ENCODE measurements at regions not wholly inside any gene's neighbourhood (a gene's known extent, or its start where the extent isn't known, plus 50 kb on each side); places are given as distances from the start of the nearest gene placed in this dataset.
"Not testable (repeated sequence)": the region's sequence is repeated elsewhere in the genome, so short reads cannot be mapped to it uniquely, and the experiment has no call there.

DNA sequence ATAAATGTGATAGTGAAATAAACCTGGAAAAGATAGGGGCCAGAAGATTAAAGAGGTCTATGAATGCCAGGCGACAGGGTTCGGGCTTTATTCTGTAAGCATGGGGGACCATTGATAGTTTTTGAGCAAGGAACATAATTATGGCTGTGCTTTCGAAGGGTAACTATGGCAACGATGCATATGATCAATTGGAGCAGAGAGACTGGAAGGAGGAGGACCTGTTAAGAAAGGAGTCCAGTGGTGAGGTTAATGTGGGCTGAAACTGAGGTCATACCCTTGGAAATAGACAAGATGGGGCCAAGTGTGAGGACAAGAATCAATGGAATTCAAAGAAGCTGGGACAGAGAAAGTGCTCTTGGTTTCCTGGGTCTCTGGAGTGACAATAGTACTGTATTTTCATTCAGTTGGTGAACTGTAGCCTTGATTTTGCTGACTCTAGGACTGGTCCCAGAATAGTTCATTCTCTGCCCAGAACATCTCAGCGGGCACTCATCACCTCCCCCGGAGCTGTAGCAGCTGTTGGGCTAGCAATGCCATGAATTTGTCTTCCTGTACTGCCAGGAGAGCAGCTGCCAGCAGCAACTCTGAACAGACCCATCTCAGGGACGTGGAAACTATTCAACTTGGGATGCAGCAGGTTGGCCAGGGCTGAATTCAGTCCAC, 108.4 kb downstream of the SRGAP2 start:
- not testable (repeated sequence) for DNase-seq (ENCODE audit: low read depth in 2 of 2)

DNA sequence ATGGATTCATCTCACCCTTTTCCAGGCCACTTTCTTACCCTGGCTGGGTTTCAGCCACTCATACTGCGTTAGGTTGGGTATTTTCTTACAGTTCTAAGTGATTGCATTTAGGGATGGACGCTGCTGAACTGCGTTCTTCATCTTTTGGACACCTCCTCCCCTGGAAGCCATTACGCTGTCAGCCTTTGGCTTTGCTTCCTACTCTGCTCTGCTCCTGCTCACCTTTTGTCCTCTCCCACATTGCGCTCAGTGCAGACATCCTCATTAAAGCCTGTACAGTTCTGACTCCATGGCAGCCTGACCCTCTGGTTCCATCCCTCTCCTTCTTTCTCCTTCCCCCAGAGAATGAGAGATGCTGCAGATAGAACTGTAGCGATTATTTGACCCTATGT, 108.9 kb downstream of the SRGAP2 start:
- DNase-seq (ENCODE audit: low read depth in 2 of 2) = not testable (repeated sequence)

DNA sequence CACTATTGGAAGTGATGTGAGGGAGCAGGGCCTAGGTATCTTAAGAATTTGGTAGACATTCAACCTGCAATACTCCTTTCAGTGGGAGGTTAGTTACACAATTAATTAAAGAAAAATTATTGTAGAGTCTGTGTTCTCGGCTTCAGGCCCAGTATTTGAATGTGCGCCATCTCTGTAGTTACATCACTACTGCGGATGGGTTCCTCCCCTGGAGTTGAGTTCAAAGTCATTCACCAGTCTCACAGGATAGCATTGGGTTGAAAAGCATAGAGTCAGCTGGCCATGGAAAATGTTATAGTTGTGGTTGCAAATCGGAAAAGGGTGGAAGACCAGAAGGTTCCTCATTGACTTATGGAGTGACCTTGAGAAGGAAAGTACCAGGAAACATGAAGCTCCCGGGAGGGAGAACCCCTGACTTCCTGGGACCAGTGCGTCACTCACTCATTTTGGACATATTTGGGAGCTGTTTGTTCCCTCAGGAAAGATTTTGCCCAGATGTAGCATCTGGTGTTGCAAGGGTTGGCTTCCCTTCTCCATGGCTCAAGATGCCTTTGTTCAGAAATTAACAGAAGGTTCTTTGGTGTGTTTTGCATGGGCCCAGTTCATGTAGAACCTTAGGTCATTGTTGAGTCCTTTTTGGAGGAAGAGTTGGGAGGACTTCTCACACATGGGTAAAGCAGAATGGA, 111.8 kb downstream of the SRGAP2 start:
- not testable (repeated sequence) for DNase-seq (ENCODE audit: low read depth in 2 of 2)

DNA sequence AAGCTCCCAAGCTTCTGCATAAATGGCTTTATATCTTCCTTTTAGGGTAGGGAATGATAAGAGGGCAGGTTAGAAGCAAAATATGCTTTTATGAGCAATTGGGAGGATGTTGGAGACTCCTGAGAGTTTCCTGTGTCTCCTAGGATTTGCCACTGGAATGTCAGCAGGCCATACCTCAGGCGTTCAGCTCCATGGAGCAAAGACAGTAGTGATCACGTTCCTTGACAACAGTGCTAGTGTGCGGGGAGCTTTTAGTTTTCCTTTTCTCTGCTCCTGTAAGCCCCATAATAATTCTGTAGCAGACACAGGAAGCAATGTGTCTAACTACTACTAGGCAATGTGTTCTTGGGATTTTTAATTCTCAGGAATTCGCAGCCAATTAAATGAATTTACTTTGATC, 113.6 kb downstream of the SRGAP2 start:
- DNase-seq (ENCODE audit: low read depth in 2 of 2) = not testable (repeated sequence)

DNA sequence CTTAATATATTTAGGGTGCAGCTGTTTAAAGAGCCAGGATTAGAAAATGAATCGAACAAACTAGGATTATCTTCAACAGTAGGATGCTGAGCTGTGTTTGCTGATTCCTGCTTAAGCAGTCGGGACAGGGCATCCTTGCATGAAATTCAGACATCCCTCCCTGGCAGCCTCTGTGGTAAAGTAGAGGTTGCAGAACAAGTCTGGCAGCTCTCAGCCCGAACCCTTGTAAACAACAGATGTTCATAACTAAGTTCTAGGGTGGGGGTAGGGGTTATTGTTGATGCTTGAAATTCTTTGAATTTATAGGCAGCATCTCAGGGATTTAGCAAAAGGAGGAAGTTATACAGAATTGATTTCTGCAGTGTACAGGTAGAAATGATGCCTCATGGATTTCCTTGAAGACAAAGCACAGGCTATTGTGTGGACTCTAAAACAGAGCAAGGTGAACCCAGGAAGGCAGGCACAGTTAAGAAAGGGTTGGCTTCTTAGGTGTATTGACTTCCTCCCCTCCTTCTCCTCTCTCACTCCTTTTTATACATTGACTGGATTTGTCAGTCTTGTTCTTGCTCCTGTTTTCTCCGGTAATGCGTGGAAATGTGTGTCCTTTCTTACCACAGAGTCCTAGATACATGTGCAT, 114.7 kb downstream of the SRGAP2 start:
- DNase-seq (ENCODE audit: low read depth in 2 of 2) = not testable (repeated sequence)

DNA sequence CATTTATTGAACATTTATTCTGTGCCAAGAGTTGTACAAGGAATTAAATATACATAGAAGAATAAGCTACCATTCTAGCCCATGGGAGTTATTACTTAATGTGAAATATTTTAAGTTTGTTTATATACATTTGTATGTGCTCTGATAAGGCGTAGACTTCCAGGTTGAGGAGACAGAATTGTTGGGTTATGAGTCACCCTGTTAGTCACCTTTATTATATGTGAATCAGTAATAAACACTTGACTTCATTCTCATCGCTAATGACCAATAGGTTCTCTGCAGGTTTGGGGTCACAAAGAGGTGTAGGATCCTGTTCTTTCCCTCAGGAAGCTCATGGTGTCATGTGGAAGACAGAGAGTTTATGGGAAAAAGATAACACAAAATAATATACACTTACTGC, 116.9 kb downstream of the SRGAP2 start:
- DNase-seq (ENCODE audit: low read depth in 2 of 2) = not testable (repeated sequence)

DNA sequence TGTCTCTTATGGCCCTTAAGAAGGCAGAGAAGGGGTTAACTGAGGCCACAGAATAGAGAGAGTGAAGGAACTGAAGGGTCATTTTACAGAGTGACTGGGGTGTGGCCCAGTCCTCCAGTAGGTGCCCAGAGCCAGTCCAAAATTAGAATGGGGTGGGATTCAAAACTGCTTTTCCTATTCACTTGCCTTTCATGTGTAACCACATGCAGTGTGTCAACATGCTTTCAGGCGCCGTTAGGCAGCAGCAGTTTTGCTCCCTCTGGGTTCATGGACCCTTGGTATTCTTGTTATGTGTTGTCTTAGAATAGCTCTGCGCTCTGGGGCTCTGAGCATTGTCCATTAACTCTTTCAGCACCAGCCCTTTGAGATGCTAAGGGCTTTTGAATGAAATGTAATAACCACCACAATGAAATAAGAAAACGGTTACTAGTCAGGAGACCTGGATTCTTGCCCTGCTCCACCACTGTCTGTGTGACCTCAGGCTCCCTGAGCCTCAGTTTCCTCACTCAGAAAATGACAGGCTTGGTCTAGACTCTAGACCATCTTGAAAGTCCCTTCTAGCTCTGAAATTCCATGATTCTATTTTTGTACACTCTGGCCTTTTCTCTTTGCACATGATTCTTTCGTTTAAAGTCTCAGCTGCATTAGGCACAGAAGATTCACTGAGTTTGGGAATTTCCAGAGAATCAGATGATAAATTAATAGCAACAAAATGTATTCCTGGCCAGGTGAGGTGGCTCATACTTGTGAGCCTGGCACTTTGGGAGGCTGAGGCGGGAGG, 123.0 kb downstream of the SRGAP2 start:
- DNase-seq (ENCODE audit: low read depth in 2 of 2) = not testable (repeated sequence)

DNA sequence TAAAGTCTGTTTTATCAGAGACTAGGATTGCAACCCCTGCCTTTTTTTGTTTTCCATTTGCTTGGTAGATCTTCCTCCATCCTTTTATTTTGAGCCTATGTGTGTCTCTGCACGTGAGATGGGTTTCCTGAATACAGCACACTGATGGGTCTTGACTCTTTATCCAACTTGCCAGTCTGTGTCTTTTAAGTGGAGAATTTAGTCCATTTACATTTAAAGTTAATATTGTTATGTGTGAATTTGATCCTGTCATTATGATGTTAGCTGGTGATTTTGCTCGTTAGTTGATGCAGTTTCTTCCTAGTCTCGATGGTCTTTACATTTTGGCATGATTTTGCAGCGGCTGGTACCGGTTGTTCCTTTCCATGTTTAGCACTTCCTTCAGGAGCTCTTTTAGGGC, 128.3 kb downstream of the SRGAP2 start:
- not testable (repeated sequence) for DNase-seq (ENCODE audit: low read depth in 2 of 2)

DNA sequence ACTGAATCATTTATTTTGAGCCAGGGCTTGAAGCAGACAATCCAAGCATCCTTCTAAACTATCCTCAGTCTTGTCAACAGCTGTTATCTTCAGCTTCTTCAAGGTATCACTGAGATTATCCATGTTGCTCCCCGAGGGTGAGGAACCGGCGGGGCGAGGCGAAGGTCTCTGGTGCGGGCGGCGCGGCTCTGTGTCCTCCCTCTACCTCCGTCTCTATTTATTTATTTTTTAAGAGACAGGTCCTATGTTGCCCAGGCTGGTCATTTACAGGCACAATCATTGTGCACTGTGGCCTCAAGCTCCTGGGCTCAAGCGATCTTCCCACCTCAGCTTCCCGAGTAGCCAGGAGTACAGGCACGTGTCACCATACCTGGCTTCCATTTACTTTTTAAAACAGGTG, 130.0 kb downstream of the SRGAP2 start:
- DNase-seq (ENCODE audit: low read depth in 2 of 2) = not testable (repeated sequence)

DNA sequence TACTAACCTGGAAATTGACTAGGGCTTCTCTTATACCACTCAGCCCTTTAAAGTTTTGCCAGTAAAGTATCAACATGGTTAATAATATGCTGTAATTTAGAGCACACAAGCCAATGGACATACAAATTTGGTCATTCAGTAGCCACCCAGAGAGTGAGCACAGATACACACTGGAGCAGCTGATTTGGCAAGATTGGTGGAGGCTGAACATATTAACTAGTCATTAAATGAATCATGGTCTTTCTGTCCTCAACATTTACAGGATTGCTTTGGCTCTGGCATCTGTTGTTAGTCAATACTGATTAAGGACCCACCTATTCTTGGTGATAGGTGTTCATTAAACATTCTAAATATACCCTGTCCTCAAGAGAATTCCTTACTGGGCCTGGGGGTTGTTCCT, 130.6 kb downstream of the SRGAP2 start:
- not testable (repeated sequence) for DNase-seq (ENCODE audit: low read depth in 2 of 2)

DNA sequence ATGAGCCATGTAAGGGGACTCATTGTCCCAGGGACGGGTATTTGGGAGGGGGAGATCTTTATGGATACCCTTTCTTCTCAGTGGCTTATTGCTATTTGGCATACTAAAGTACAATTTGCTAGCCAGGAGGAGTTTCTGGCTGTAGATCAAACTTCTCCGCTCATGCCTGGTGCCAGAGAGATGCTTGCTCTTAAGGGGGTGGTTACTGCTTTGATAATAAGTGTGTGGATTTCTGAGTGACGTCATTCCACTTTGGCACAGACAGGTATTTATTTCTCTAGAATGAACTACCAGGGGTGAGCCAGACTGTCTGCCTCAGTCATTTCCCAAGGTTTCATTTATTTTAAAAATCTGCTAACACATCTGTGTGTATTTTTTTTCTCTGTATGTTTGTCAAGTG, 131.1 kb downstream of the SRGAP2 start:
- not testable (repeated sequence) for DNase-seq (ENCODE audit: low read depth in 2 of 2)

DNA sequence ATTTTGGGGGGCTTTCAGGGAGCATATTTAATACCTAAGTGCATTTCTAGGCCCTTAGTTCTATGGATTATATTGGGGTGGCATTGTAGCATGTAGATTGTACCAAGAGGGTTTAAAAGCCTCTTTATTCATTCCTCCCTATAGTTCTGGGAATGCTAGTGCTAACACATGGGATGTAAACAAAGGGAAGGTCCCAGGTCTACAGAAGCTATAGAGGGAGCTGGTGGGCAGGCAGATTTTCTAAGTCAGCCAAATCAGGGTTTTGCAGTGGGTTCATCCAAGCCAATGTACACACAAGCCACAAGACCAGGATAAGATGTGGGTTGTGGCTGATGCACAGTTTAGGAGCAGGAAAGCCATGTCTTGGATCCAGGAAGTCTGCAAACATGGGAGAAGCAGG, 131.8 kb downstream of the SRGAP2 start:
- DNase-seq (ENCODE audit: low read depth in 2 of 2) = not testable (repeated sequence)

DNA sequence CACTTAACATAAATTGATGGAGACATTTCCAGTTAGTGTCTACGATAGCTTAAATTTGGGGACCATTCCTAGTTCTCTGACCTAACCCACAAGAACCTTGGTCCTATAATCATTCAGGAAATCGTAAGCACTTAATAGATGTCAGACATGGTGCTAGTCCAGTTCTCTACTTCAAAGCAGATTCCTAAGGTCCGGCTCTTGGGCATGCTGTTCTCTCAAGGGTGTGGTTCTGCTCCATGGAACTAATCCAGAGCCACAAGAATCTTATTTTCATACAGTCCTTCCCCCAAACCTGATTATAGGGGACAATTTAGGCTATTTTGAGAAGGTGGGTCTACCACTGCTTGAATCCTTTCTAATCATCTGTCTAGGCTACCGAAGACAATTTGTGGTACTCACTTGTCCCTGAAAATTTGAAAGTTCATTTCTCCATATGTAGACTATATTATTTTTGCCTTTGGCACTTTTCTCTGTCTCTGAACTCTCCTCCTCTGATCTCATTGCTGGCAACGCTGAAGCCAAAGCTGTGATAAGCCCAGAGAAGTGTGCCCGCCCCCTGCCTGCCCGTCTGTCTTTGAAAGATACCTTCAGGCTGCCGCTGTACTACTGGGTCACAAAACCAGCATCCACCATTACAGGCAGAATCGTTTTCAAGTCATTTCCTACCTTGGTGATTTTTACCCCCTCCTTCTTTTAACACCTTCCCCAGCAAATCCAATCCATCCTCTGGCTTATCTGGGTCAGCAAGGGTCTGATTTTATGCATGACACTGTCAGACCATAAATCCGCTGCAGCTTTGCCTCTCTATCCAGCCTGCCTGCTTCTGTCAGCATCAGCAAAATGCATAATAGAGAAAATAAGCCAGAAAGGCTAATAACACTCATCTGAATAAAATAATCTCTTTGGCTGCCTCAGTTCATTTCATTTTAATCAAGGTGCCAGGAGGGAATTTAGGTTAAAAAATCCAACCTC, 132.8 kb downstream of the SRGAP2 start:
- not testable (repeated sequence) for DNase-seq (ENCODE audit: low read depth in 2 of 2)

DNA sequence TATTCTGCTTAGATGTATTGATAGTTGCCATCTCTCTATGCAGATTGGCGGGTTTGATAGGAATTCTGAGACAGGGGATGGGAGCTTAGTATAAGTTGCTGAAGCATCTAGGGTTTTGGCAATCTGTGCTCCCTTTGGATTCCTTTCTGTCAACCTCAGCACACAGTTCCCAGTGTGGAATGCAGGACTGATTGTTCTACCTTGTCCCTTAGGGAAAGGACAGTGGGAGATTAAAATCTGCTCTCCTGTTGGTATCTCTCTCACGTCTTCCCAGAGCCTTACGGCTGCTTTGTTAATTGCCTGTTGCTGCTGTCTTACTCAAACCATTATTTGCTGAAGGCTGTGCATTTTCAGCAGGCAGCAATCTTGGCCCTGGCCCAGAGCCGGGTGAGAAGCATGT, 133.3 kb upstream of the IKBKE start:
- not testable (repeated sequence) for DNase-seq (ENCODE audit: low read depth in 2 of 2)

DNA sequence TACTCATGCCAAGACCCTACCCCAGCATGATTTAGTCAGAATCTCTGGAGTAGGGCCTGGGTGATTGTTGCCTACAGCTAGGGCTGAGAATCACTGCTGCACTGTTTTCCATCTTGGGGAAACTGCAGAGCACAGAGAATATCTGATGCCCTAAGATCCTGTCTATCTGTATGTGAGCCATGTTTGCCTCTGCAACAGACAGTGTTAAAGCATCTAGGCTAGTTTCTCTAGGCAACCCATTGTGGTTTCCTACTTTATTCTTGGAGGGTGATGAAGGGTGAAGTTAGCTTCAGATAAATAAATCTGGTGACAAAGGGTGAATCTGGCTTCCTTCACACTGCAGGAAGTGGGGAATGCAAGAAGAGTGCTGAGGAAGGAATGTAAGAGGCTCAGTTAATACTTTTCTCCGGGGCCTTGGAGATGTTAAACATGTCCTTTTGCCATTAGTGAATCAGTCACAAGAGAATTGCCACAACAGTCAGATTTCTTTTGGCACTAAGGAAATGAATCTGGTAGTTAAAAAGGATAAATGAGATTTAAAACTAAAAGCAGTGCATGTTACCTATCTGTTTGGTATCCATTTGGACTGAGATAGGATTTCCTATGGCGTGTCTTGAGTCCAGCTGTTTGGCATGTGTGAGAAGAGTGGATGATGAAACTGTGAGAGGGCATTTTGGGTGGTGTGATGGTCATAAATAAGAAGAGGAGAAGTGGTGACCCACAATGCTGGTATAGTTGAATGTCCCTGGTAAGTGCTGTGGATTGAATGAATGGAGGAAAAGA, 119.6 kb upstream of the IKBKE start:
- DNase-seq (ENCODE audit: low read depth in 2 of 2) = not testable (repeated sequence)

DNA sequence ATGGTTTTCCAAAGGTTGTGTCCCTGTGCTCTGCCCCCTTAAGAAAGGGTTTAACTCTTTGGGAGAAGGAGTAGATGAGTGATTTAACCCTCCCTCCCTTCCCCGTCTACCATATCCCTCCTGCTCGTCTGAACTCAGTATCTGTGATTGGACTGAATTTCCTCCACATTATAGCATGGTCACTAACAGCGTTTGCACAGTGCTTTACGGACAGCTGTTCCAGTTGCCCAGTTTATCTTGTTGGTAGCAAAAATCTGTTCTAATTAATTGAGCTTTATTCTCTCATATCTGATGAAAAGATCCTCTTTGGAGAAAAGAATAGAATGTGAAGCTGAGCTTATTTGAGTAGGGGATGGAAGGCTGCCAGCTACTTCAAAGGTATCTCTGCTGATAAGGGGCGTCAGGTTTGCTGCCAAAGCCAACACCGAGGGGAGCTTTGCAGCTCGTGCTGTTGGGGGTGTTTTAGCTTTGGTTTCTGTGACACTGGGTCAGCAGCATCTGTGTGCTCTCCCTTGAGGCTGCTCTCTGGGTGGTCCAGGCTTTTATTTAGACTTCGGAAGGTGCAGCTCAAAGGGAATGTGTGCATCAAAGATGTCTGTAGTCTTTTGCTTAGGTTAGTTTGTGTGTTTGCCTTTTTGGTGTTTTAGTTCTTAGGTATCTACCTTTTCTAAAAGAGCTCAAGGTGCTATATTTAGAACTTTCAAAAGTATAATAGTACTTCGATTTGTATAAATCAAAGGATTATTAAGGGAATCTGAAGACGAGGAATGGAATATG, 118.8 kb upstream of the IKBKE start:
- not testable (repeated sequence) for DNase-seq (ENCODE audit: low read depth in 2 of 2)

DNA sequence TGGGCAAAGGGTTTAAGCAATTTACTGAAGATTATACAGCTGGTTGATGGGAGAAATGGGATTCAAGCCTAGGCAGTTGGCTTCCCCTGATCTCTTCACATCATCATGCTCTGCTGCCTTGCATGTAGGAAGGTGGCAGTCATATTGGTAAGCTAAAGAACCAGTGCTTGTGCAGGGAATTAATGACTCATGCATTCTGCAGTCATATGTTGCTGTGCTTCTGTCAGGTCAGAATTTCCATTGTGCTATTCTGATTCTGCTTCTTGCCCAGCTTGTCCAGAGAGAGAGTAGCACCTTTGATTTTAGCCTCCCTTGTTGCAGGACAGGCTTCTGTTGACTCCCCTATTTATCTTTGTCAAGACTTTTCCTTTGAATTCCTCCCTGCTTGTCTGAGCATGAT, 114.0 kb upstream of the IKBKE start:
- not testable (repeated sequence) for DNase-seq (ENCODE audit: low read depth in 2 of 2)

DNA sequence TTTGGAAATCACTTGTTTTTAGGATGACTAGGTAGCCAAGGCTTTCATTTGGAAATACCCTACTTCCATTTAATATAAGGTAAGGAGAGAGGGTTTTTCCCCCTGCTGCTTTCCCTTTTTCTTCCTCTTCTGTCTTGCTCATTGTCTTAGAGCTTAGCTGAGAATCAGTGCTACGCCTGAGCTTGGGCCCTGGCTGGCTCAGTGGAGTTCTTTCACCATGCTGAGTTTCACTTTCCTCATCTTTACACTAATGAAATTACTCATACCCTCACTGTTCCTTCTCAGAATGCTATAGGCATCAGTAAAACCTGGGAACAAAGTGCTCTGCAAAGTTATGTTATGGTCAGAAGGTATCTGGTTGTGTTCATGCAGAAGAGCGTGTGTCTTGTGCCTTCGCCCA, 112.3 kb upstream of the IKBKE start:
- peak; percentile 27 to 50 for DNase-seq (ENCODE audit: low read depth in 2 of 2)

DNA sequence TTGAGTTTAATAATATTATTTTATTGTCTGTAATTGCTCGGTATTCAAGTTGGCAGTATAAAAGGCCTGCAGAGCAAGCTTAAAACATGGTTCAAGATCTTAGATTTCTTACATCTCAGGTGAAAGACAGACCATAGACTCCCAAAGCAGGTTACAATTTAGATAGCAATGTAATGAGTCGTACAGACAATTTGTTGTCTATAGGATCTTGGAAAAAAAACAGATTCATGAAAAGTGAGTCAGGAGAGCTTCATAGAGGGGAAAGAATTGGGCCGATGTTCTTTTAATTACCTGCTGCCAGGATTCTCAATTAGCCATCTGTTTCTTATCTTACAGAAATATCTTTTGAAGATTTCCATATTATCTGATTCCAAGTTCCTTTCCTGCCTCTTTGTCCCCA, 111.5 kb upstream of the IKBKE start:
- not testable (repeated sequence) for DNase-seq (ENCODE audit: low read depth in 2 of 2)
